ENCODE measurements at regions not wholly inside any gene's neighbourhood (a gene's known extent, or its start where the extent isn't known, plus 50 kb on each side); places are given as distances from the start of the nearest gene placed in this dataset.

DNA sequence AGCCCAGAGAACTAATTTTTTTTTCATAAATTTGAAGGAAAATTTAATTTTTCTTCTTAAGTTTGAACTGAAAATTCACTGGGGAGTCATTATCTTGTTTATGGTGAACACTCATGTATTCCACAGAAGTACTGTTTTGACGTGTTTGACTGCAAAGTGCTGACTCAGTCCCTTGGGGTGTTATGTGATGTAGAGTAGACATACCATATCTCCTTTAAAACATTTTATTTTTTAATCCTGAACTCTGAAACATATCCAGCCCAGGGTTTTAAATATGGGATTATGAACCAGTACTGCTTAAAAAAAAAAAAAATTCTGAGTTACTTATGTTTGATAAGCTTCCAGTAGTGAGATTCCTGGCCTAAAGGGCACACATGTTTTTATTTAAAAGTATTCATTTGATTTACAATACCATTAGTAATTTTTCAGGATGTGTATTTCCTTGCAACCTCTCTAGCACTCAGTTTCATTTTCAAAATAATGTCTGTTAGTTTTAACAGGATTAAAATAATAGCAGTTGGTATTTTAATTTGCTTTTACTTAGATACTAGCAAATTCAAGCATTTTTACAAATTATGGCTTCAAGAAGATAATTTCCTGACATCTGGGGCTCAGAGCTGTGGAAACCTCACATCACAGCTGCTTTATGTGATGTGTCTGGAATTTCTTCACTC lies 81.7 kb upstream of the PDE10A start:
- no peak for TF ChIP-seq CTCF (IDR thresholded peaks at IDR 0.05; ENCODE audit: low read length, missing control alignments)
- H3K4me3 ChIP-seq (replicated peaks; ENCODE audit: low read depth, low read length), result no peak overlapping the region
- DNase-seq (ENCODE audit: low read depth), result peak; percentile 67

DNA sequence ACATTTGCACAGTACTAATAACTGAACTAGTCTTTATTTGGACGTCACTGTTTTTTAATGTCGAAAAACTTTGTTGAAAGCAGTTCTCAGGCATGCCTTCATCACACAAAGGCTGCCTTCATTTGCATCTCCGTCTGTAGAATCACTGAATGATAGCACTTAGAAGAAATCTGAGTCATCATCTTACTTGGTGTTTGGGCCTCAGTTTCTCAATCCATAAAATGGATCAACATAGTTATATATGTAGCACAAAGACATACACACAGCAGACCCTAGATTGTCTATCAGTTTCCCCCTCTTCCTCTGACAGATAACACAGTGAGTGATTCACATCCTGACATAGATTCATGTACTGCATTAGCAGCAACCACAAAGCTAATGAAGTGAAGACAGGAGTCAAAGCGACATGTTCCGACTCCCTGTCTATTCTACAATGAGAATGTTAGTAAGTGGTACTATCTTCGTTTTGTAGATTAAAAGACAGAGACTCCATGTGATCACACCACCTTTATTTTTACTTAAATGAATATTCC lies 80.4 kb upstream of the PDE10A start:
- H3K4me3 ChIP-seq (replicated peaks; ENCODE audit: low read depth, low read length), result no peak overlapping the region
- no peak for TF ChIP-seq CTCF (IDR thresholded peaks at IDR 0.05; ENCODE audit: low read length, missing control alignments)
- DNase-seq (ENCODE audit: low read depth), result no peak

- H3K4me3 ChIP-seq (replicated peaks; ENCODE audit: low read depth, low read length), result no peak overlapping the region
- DNase-seq (ENCODE audit: low read depth), result no peak
- TF ChIP-seq CTCF (IDR thresholded peaks at IDR 0.05; ENCODE audit: low read length, missing control alignments), result no peak
Observed at GRCh38 chr6:165742047-165742446, 79.0 kb upstream of the PDE10A start.

GRCh38 chr6:165737396-165737795 lies 74.4 kb upstream of the PDE10A start:
- no peak for TF ChIP-seq CTCF (IDR thresholded peaks at IDR 0.05; ENCODE audit: low read length, missing control alignments)
- H3K4me3 ChIP-seq (replicated peaks; ENCODE audit: low read depth, low read length), result no peak overlapping the region
- no peak for DNase-seq (ENCODE audit: low read depth)

DNA sequence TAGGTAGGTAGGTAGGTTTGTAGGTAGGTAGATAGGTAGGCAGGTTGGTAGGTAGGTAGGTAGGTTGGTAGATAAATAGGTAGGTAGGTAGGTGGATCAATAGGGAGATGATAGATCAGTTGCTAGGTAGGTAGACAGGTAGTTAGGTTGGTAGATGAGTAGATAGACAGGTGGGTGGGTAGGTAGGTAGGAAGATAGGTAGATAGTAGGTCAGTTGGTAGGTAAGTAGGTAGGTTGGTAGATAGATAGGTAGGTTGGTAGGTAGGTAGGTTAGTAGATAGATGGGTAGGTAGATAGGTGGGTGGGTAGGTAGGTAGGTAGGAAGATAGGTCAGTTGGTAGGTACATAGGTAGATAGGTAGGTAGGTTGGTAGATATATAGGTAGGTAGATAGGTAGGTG lies 72.0 kb upstream of the PDE10A start:
- no peak for DNase-seq (ENCODE audit: low read depth)
- no peak for TF ChIP-seq CTCF (IDR thresholded peaks at IDR 0.05; ENCODE audit: low read length, missing control alignments)
- H3K4me3 ChIP-seq (replicated peaks; ENCODE audit: low read depth, low read length), result no peak overlapping the region

GRCh38 chr6:165733489-165733791 lies 70.4 kb upstream of the PDE10A start:
- DNase-seq (ENCODE audit: low read depth), result no peak
- TF ChIP-seq CTCF (IDR thresholded peaks at IDR 0.05; ENCODE audit: low read length, missing control alignments), result no peak

More at GRCh38 chr6:165733489-165733791, 70.4 kb upstream of the PDE10A start:
- H3K4me3 ChIP-seq (replicated peaks; ENCODE audit: low read depth, low read length), result no peak overlapping the region
